KOPT-K1 (cell line): ENCODE measurements at regions not wholly inside any gene's neighbourhood (a gene's known extent, or its start where the extent isn't known, plus 50 kb on each side); places are given as distances from the start of the nearest gene placed in this dataset.
"Not testable (repeated sequence)": the region's sequence is repeated elsewhere in the genome, so short reads cannot be mapped to it uniquely, and the experiment has no call there.

ENCODE experiments used
- H3K27ac ChIP-seq: fragments of 200-600 bp; sonication (generic); 2 replicates; pipeline ENCODE4 v1.5.1; 2016; ENCODE audit warnings: antibody characterized with exemption, mild to moderate bottlenecking, low read depth, low read length; ENCODE audit not compliant: poor library complexity, severe bottlenecking
- H3K36me3 ChIP-seq: fragments of 200-600 bp; sonication (generic); 2 replicates; pipeline ENCODE4 v1.5.1; 2017; ENCODE audit warnings: antibody characterized with exemption, mild to moderate bottlenecking, low read length, moderate library complexity; ENCODE audit not compliant: insufficient read depth
- H3K9me3 ChIP-seq: fragments of 200-600 bp; sonication (generic); 2 replicates; pipeline ENCODE4 v1.5.1; 2017; ENCODE audit warnings: antibody characterized with exemption, low read length, mild to moderate bottlenecking; ENCODE audit not compliant: insufficient read depth, poor library complexity, severe bottlenecking

- Histone ChIP-seq H3K36me3 (peaks cover 59% of the 10 kb centered on the region; the same call in 1 of the 2 replicates), H3K27ac (no peak overlapping the region), H3K9me3 (no peaks in the 10 kb centered on the region)
Measured at GRCh38 chr2:10195278-10196109, 73.0 kb downstream of the RRM2 start.

- Histone ChIP-seq H3K27ac (no peak overlapping the region), H3K36me3 (peaks cover 63% of the 10 kb centered on the region; the same call in 1 of the 2 replicates), H3K9me3 (no peaks in the 10 kb centered on the region)
Measured at GRCh38 chr2:10196110-10196892, 73.8 kb downstream of the RRM2 start.

- Histone ChIP-seq H3K9me3 (no peaks in the 10 kb centered on the region), H3K36me3 (peaks cover 69% of the 10 kb centered on the region; the same call in 1 of the 2 replicates), H3K27ac (no peak overlapping the region)
Measured at GRCh38 chr2:10196948-10197696, 74.6 kb downstream of the RRM2 start.

GRCh38 chr2:10197697-10198076 is 75.1 kb downstream of the RRM2 start:
- H3K36me3 ChIP-seq = peaks cover 75% of the 10 kb centered on the region; the same call in 1 of the 2 replicates
- H3K9me3 ChIP-seq = no peaks in the 10 kb centered on the region
- H3K27ac ChIP-seq = no peak overlapping the region

GRCh38 chr2:10198482-10198881 is 75.9 kb downstream of the RRM2 start:
- H3K9me3 ChIP-seq, H3K27ac ChIP-seq: not testable (repeated sequence)
- peaks cover 82% of the 10 kb centered on the region; the same call in 1 of the 2 replicates for H3K36me3 ChIP-seq

GRCh38 chr2:10201201-10201600 is 78.7 kb downstream of the RRM2 start:
- Histone ChIP-seq H3K27ac (no peak overlapping the region), H3K9me3 (no peaks in the 10 kb centered on the region), H3K36me3 (peaks cover 72% of the 10 kb centered on the region)

- Histone ChIP-seq H3K9me3 (no peaks in the 10 kb centered on the region), H3K36me3 (peaks cover 72% of the 10 kb centered on the region), H3K27ac (no peak overlapping the region)
Measured at GRCh38 chr2:10202131-10202665, 79.7 kb downstream of the RRM2 start.

- no peak overlapping the region for H3K27ac ChIP-seq
- no peaks in the 10 kb centered on the region for H3K9me3 ChIP-seq
- peaks cover 50% of the 10 kb centered on the region for H3K36me3 ChIP-seq
Measured at GRCh38 chr2:10204326-10205161, 82.0 kb downstream of the RRM2 start.

GRCh38 chr2:10205162-10205475 is 82.6 kb downstream of the RRM2 start:
- Histone ChIP-seq H3K9me3 (no peaks in the 10 kb centered on the region), H3K36me3 (peaks cover 50% of the 10 kb centered on the region), H3K27ac (no peak overlapping the region)

- no peak overlapping the region for H3K27ac ChIP-seq
- H3K36me3 ChIP-seq = peaks cover 33% of the 10 kb centered on the region
- no peaks in the 10 kb centered on the region for H3K9me3 ChIP-seq
Measured at GRCh38 chr2:10208736-10209135, 86.2 kb downstream of the RRM2 start.

GRCh38 chr2:10209406-10209935 is 86.9 kb downstream of the RRM2 start:
- Histone ChIP-seq H3K27ac (no peak overlapping the region), H3K36me3 (peaks cover 27% of the 10 kb centered on the region), H3K9me3 (no peaks in the 10 kb centered on the region)

- H3K36me3 ChIP-seq = peaks cover 21% of the 10 kb centered on the region
- H3K9me3 ChIP-seq = no peaks in the 10 kb centered on the region
- H3K27ac ChIP-seq = no peak overlapping the region
Measured at GRCh38 chr2:10210336-10210735, 87.8 kb downstream of the RRM2 start.

- H3K27ac ChIP-seq = no peak overlapping the region
- no peaks in the 10 kb centered on the region for H3K9me3 ChIP-seq
Measured at GRCh38 chr2:10211844-10212422, 89.4 kb downstream of the RRM2 start.

GRCh38 chr2:10212827-10213226 is 89.9 kb upstream of the HPCAL1 start:
- Histone ChIP-seq H3K9me3 (no peaks in the 10 kb centered on the region), H3K36me3 (peaks cover 9% of the 10 kb centered on the region), H3K27ac (no peak overlapping the region)

More at GRCh38 chr2:10211844-10212422, 89.4 kb downstream of the RRM2 start:
- peaks cover 13% of the 10 kb centered on the region for H3K36me3 ChIP-seq
